IMR-90 (cell line): ENCODE measurements at regions not wholly inside any gene's neighbourhood (a gene's known extent, or its start where the extent isn't known, plus 50 kb on each side); places are given as distances from the start of the nearest gene placed in this dataset.

Experiments
- ATAC-seq: fragments of 200-7000 bp; cut with Tn5 transposase; 2 replicates; pipeline ENCODE4 v1.9.1; 2020; ENCODE audit warnings: low read depth, mild to moderate bottlenecking, moderate library complexity
- BruUV-seq: library from RNA; stranded (reverse); fragments of 400-500 nt; replicated peaks from 2 replicates; lab custom pipeline; 2021; lab: Mats Ljungman, UMichigan
- CTCF ChIA-PET: fragments of 300-600 bp; formaldehyde crosslinking; extraction: SDS; loops from one replicate; lab custom pipeline; 2021; ENCODE audit warnings: antibody characterized with exemption; lab: Yijun Ruan, JAX
- POLR2A ChIA-PET: fragments of 300-600 bp; sonication (Branson Sonifier 250); formaldehyde crosslinking; loops from one replicate; lab custom pipeline; 2022; ENCODE audit warnings: antibody characterized with exemption; ENCODE audit not compliant: unreplicated experiment; lab: Charles Lee
- DNase-seq: peaks from one replicate; pipeline ENCODE4 v3.0.0; 2013
- H2AFZ ChIP-seq: replicated peaks from 2 replicates; pipeline ENCODE3; 2013; ENCODE audit warnings: low read length, mild to moderate bottlenecking; ENCODE audit not compliant: poor library complexity
- H2AK5ac ChIP-seq: 2 replicates; pipeline ENCODE4 v1.6.1; 2013; ENCODE audit warnings: low read depth, low read length, inconsistent platforms
- H2AK9ac ChIP-seq: replicated peaks from 2 replicates; pipeline ENCODE3; 2013; ENCODE audit warnings: mild to moderate bottlenecking, low read depth, low read length, moderate library complexity; ENCODE audit not compliant: poor library complexity
- H2BK120ac ChIP-seq: 2 replicates; pipeline ENCODE4 v1.6.1; 2013; ENCODE audit warnings: low read depth, low read length, inconsistent platforms
- H2BK15ac ChIP-seq: 3 replicates; pipeline ENCODE4 v1.6.1; 2013; ENCODE audit warnings: low read depth, low read length, inconsistent platforms
- H2BK20ac ChIP-seq: 2 replicates; pipeline ENCODE4 v1.6.1; 2013; ENCODE audit warnings: low read depth, mild to moderate bottlenecking, inconsistent platforms, low read length, moderate library complexity
- H2BK5ac ChIP-seq: 2 replicates; pipeline ENCODE4 v1.6.1; 2013; ENCODE audit warnings: mild to moderate bottlenecking, low read depth, low read length, inconsistent platforms; ENCODE audit not compliant: poor library complexity, severe bottlenecking
- H3K14ac ChIP-seq: replicated peaks from 2 replicates; pipeline ENCODE4 v1.6.1; 2013; ENCODE audit warnings: low read depth, low read length, inconsistent platforms
- H3K18ac ChIP-seq: 2 replicates; pipeline ENCODE4 v1.6.1; 2013; ENCODE audit warnings: low read depth, low read length, control low read depth
- H3K23ac ChIP-seq: 2 replicates; pipeline ENCODE4 v1.6.1; 2013; ENCODE audit warnings: low read depth, low read length, inconsistent platforms
- H3K27ac ChIP-seq: 2 replicates; pipeline ENCODE4 v1.5.1; 2013; ENCODE audit warnings: mild to moderate bottlenecking, control low read depth, low read length; ENCODE audit not compliant: insufficient read depth
- H3K27me3 ChIP-seq: 2 replicates; pipeline ENCODE4 v1.6.1; 2013; ENCODE audit warnings: low read length; ENCODE audit not compliant: control insufficient read depth, insufficient read depth
- H3K36me3 ChIP-seq: 2 replicates; pipeline ENCODE4 v1.6.1; 2013; ENCODE audit warnings: low read length, mixed read lengths; ENCODE audit not compliant: control insufficient read depth, insufficient read depth
- H3K4ac ChIP-seq: 2 replicates; pipeline ENCODE4 v1.6.1; 2013; ENCODE audit warnings: low read depth, low read length, inconsistent platforms
- H3K4me1 ChIP-seq: 2 replicates; pipeline ENCODE4 v1.6.1; 2013; ENCODE audit warnings: low read length, mixed read lengths; ENCODE audit not compliant: control insufficient read depth, insufficient read depth
- H3K4me2 ChIP-seq: 2 replicates; pipeline ENCODE4 v1.6.1; 2013; ENCODE audit warnings: low read depth, mild to moderate bottlenecking, control low read depth, low read length, moderate library complexity
- H3K4me3 ChIP-seq: 2 replicates; pipeline ENCODE4 v1.5.1; 2013; ENCODE audit warnings: low read depth, mild to moderate bottlenecking, control low read depth, low read length, moderate library complexity; ENCODE audit not compliant: insufficient read depth
- H3K56ac ChIP-seq: 2 replicates; pipeline ENCODE4 v1.6.1; 2013; ENCODE audit warnings: low read length, inconsistent platforms; ENCODE audit not compliant: insufficient read depth; ENCODE audit errors: extremely low read depth
- H3K79me1 ChIP-seq, 2 experiments: 2 replicates each; pipeline ENCODE4 v1.6.1; 2013; ENCODE audit warnings: low read length in 2 of 2, inconsistent platforms in 1 of 2, low read depth in 1 of 2
- H3K9ac ChIP-seq: 2 replicates; pipeline ENCODE4 v1.6.1; 2013; ENCODE audit warnings: low read depth, low read length, control low read depth
- H3K9me1 ChIP-seq: 2 replicates; pipeline ENCODE4 v1.6.1; 2013; ENCODE audit warnings: low read length, inconsistent platforms; ENCODE audit not compliant: insufficient read depth
- H3K9me3 ChIP-seq: 2 replicates; pipeline ENCODE4 v1.6.1; 2013; ENCODE audit warnings: low read length; ENCODE audit not compliant: control insufficient read depth, insufficient read depth
- H4K20me1 ChIP-seq: 2 replicates; pipeline ENCODE4 v1.6.1; 2013; ENCODE audit warnings: low read length, inconsistent platforms; ENCODE audit not compliant: insufficient read depth
- H4K5ac ChIP-seq: 2 replicates; pipeline ENCODE4 v1.6.1; 2013; ENCODE audit warnings: mild to moderate bottlenecking, low read depth, low read length, control low read depth
- H4K8ac ChIP-seq, 2 experiments: 2 replicates each; pipeline ENCODE4 v1.6.1; 2013; ENCODE audit warnings: low read depth in 2 of 2, low read length in 2 of 2, control low read depth in 1 of 2, inconsistent platforms in 1 of 2
- H4K91ac ChIP-seq: 2 replicates; pipeline ENCODE4 v1.6.1; 2013; ENCODE audit warnings: low read depth, low read length, inconsistent platforms; ENCODE audit not compliant: insufficient read depth
- BHLHE40 ChIP-seq: fragments of 150-350 bp; IDR thresholded peaks from 2 replicates; pipeline ENCODE4 v1.6.1; 2016; ENCODE audit warnings: mild to moderate bottlenecking, low read depth, low read length
- CHD1 ChIP-seq: IDR thresholded peaks from 2 replicates; pipeline ENCODE4 v1.6.1; 2012; ENCODE audit warnings: low read depth, low read length, improper control_type of control experiment
- CTCF ChIP-seq: conservative IDR thresholded peaks from 2 replicates; pipeline ENCODE4 v1.5.1; 2012; ENCODE audit warnings: mild to moderate bottlenecking, low read depth, low read length, improper control_type of control experiment
- ELK1 ChIP-seq: fragments of 150-350 bp; IDR thresholded peaks from 2 replicates; pipeline ENCODE4 v1.6.1; 2016; ENCODE audit warnings: low read depth, mild to moderate bottlenecking, low read length, moderate library complexity, borderline replicate concordance
- FOS ChIP-seq: fragments of 150-350 bp; IDR thresholded peaks from 2 replicates; pipeline ENCODE4 v1.6.1; 2016; ENCODE audit warnings: low read depth, low read length
- MAZ ChIP-seq: IDR thresholded peaks from 2 replicates; pipeline ENCODE4 v1.6.1; 2012; ENCODE audit warnings: low read depth, mild to moderate bottlenecking, low read length, improper control_type of control experiment, moderate library complexity, borderline replicate concordance
- MXI1 ChIP-seq: IDR thresholded peaks from 2 replicates; pipeline ENCODE4 v1.6.1; 2012; ENCODE audit warnings: low read depth, mild to moderate bottlenecking, low read length, moderate library complexity, borderline replicate concordance
- NFE2L2 ChIP-seq: fragments of 150-350 bp; IDR thresholded peaks from 2 replicates; pipeline ENCODE4 v1.6.1; 2016; ENCODE audit warnings: low read depth, mild to moderate bottlenecking, low read length
- RAD21 ChIP-seq: IDR thresholded peaks from 2 replicates; pipeline ENCODE4 v1.6.1; 2012; ENCODE audit warnings: low read length, improper control_type of control experiment
- RCOR1 ChIP-seq: IDR thresholded peaks from 2 replicates; pipeline ENCODE4 v1.6.1; 2012; ENCODE audit warnings: mild to moderate bottlenecking, low read length, improper control_type of control experiment; ENCODE audit not compliant: insufficient replicate concordance
- RFX5 ChIP-seq: IDR thresholded peaks from 2 replicates; pipeline ENCODE4 v1.8.0; 2012; ENCODE audit warnings: low read depth, mild to moderate bottlenecking, low read length, moderate library complexity
- WGBS, 2 experiments: methylation state at CpG; one replicate each; pipeline versions ENCODE4 v1.1.5 to v1.1.7; 2013; ENCODE audit warnings: missing lambda C conversion rate in 2 of 2; ENCODE audit not compliant: insufficient read length in 1 of 2; ENCODE audit errors: extremely low coverage in 2 of 2; 5-methylcytosine and 5-hydroxymethylcytosine counted together
- dilution Hi-C: fragments of 300-500 bp; cut with HindIII; formaldehyde crosslinking; loops from one replicate; pipeline ENCODE4 v1.14.3; 2018; ENCODE audit warnings: low sequenced_read_pairs; ENCODE audit not compliant: unreplicated experiment
- in situ Hi-C: fragments of 300-500 bp; cut with MboI; formaldehyde crosslinking; loops from 3 replicates; pipeline ENCODE4 v1.14.3; 2019; ENCODE audit warnings: low sequenced_read_pairs, inconsistent platforms, mixed read lengths
- intact Hi-C: fragments of 100-400 bp; cut with micrococcal nuclease; formaldehyde crosslinking; loops from 2 replicates; pipeline ENCODE4 v1.10.0; 2022

- no peaks in the 10 kb centered on the region for H3K9me1 ChIP-seq
- no peak overlapping the region for H3K4ac ChIP-seq
- TF ChIP-seq RCOR1: no peak
- no peak for TF ChIP-seq MXI1
- no peak for TF ChIP-seq RAD21
- TF ChIP-seq FOS: no peak
- no peak for TF ChIP-seq CHD1
- no peak for TF ChIP-seq MAZ
- TF ChIP-seq CTCF: no peak
- TF ChIP-seq NFE2L2: no peak
- no peak for TF ChIP-seq BHLHE40
- no peak for TF ChIP-seq RFX5
- no peak for TF ChIP-seq ELK1
- H3K4me1 ChIP-seq: no peaks in the 10 kb centered on the region
- no peak overlapping the region for H2AK5ac ChIP-seq
- H3K27me3 ChIP-seq: peaks cover 27% of the 10 kb centered on the region
- H3K4me2 ChIP-seq: no peak overlapping the region
- CTCF ChIA-PET: interaction anchor here (0.7 kb wide), 1 partner anchor 179 kb away, joined by 3 read pairs; no protein-coding TSS in a partner anchor
- no peak overlapping the region for H3K18ac ChIP-seq
- H4K8ac ChIP-seq: no peak overlapping the region
- no peak overlapping the region for H3K27ac ChIP-seq
- no peak overlapping the region for H4K91ac ChIP-seq
- H4K5ac ChIP-seq: no peak overlapping the region
- POLR2A ChIA-PET: no interaction called here
- in situ Hi-C loops: no loop called here
- ATAC-seq (no peak), DNase-seq (no peak)
- BruUV-seq: no TSS peak
- H2BK20ac ChIP-seq: no peak overlapping the region
- H3K4me3 ChIP-seq: no peak overlapping the region
- no CpG with 5 or more reads among the region's 2 CpGs for WGBS, 2 experiments
- no peaks in the 10 kb centered on the region for H3K9me3 ChIP-seq
- H3K9ac ChIP-seq: no peak overlapping the region
- no peak overlapping the region for H3K56ac ChIP-seq
- dilution Hi-C loops: no loop called here
- H2BK5ac ChIP-seq: no peak overlapping the region
- H3K23ac ChIP-seq: no peak overlapping the region
- H3K36me3 ChIP-seq: no peaks in the 10 kb centered on the region
- no peaks in the 10 kb centered on the region for H4K20me1 ChIP-seq
- H3K79me1 ChIP-seq: no peaks in the 10 kb centered on the region
- H2BK15ac ChIP-seq: no peak overlapping the region
- no peak overlapping the region for H2AFZ ChIP-seq
- H2BK120ac ChIP-seq: no peak overlapping the region
- no peak overlapping the region for H3K14ac ChIP-seq
- no peak overlapping the region for H2AK9ac ChIP-seq
- intact Hi-C loops: no loop called here
These were observed 372.2 kb downstream of the MTX2 start for GRCh38 chr2:176641436-176641835.
